C4-2B (cell line): ENCODE measurements at regions not wholly inside any gene's neighbourhood (a gene's known extent, or its start where the extent isn't known, plus 50 kb on each side); places are given as distances from the start of the nearest gene placed in this dataset.

Experiments used
- CTCF ChIP-seq: fragments of 450-650 bp; conservative IDR thresholded peaks from 2 replicates; pipeline ENCODE4 v1.5.1; 2017; ENCODE audit warnings: mild to moderate bottlenecking
- ZFX ChIP-seq: fragments of 450-650 bp; IDR thresholded peaks from 2 replicates; pipeline ENCODE4 v1.6.1; 2017

GRCh38 chr2:194395818-194396217, 1261.2 kb upstream of the SLC39A10 start:
- TF ChIP-seq CTCF, result no peak
- no peak for TF ChIP-seq ZFX
